Keratinocyte (primary cell): ENCODE measurements at regions not wholly inside any gene's neighbourhood (a gene's known extent, or its start where the extent isn't known, plus 50 kb on each side); places are given as distances from the start of the nearest gene placed in this dataset.

Source experiments
- DNase-seq: peaks from one replicate; pipeline ENCODE4 v3.0.0-alpha.2; 2011; ENCODE audit warnings: low read depth, missing footprints, low spot score
- FAIRE-seq: peaks from 2 replicates; lab custom pipeline; 2011; peaks lifted over from hg19 to GRCh38; lab: Jason Lieb, UNC
- H2AFZ ChIP-seq: 2 replicates; pipeline ENCODE4 v1.6.0; 2012; ENCODE audit warnings: low read length, control low read depth, inconsistent platforms; ENCODE audit not compliant: control insufficient read depth
- H3K27ac ChIP-seq: 2 replicates; pipeline ENCODE4 v1.5.1; 2011; ENCODE audit warnings: low read length; ENCODE audit not compliant: control insufficient read depth, insufficient read depth
- H3K27me3 ChIP-seq: 3 replicates; pipeline ENCODE4 v1.6.0; 2011; ENCODE audit warnings: low read length; ENCODE audit not compliant: control insufficient read depth, insufficient read depth; ENCODE audit errors: extremely low read depth
- H3K36me3 ChIP-seq, 2 experiments: 2 replicates in 1 of 2; 3 replicates in 1 of 2; pipeline ENCODE4 v1.5.1; 2011; ENCODE audit warnings: low read length in 2 of 2, mild to moderate bottlenecking in 1 of 2; ENCODE audit not compliant: control insufficient read depth in 2 of 2, insufficient read depth in 2 of 2; ENCODE audit errors: extremely low read depth in 1 of 2
- H3K4me1 ChIP-seq: 3 replicates; pipeline ENCODE4 v1.5.1; 2011; ENCODE audit warnings: low read length; ENCODE audit not compliant: control insufficient read depth, insufficient read depth; ENCODE audit errors: extremely low read depth
- H3K4me2 ChIP-seq: 3 replicates; pipeline ENCODE4 v1.6.0; 2011; ENCODE audit warnings: low read depth, low read length; ENCODE audit not compliant: control insufficient read depth, insufficient read depth; ENCODE audit errors: extremely low read depth
- H3K4me3 ChIP-seq, 3 experiments: fragments of 200-600 bp in 1 of 3; sonication (generic) in 1 of 3; 2 replicates in 2 of 3; 3 replicates in 1 of 3; pipeline ENCODE4 v1.5.1; 2011 to 2016; ENCODE audit warnings: low read length in 3 of 3, mild to moderate bottlenecking in 3 of 3, control low read depth in 2 of 3, inconsistent platforms in 1 of 3, low read depth in 1 of 3, mixed read lengths in 1 of 3, mixed run types in 1 of 3, moderate library complexity in 1 of 3; ENCODE audit not compliant: control insufficient read depth in 2 of 3, insufficient read depth in 2 of 3; ENCODE audit errors: extremely low read depth in 1 of 3
- H3K79me2 ChIP-seq: 2 replicates; pipeline ENCODE4 v1.6.0; 2012; ENCODE audit warnings: low read length; ENCODE audit not compliant: control insufficient read depth, insufficient read depth
- H3K9ac ChIP-seq: 3 replicates; pipeline ENCODE4 v1.6.0; 2011; ENCODE audit warnings: low read length; ENCODE audit not compliant: control insufficient read depth, insufficient read depth; ENCODE audit errors: extremely low read depth
- H3K9me1 ChIP-seq: 3 replicates; pipeline ENCODE4 v1.6.0; 2011; ENCODE audit warnings: low read length; ENCODE audit not compliant: control insufficient read depth, insufficient read depth; ENCODE audit errors: extremely low read depth
- H3K9me3 ChIP-seq: 2 replicates; pipeline ENCODE4 v1.5.1; 2012; ENCODE audit warnings: low read depth, low read length; ENCODE audit not compliant: control insufficient read depth
- H4K20me1 ChIP-seq: 3 replicates; pipeline ENCODE4 v1.6.0; 2011; ENCODE audit warnings: low read length; ENCODE audit not compliant: control insufficient read depth, insufficient read depth; ENCODE audit errors: extremely low read depth
- CTCF ChIP-seq, 3 experiments: IDR thresholded peaks in 1 of 3; conservative IDR thresholded peaks in 1 of 3; optimal IDR thresholded peaks in 1 of 3; 2 replicates in 2 of 3; 3 replicates in 1 of 3; pipeline versions ENCODE3 to v1.5.1; 2011; ENCODE audit warnings: low read length in 3 of 3, mild to moderate bottlenecking in 3 of 3, moderate library complexity in 2 of 3, control low read depth in 1 of 3, inconsistent platforms in 1 of 3; ENCODE audit not compliant: insufficient read depth in 2 of 3; ENCODE audit errors: extremely low read depth in 1 of 3
- EZH2 ChIP-seq: IDR thresholded peaks from one replicate; pipeline ENCODE4 v1.6.1; 2012; ENCODE audit warnings: inconsistent platforms, mild to moderate bottlenecking, low read length, moderate library complexity
- dilution Hi-C: fragments of 300-500 bp; cut with MboI; formaldehyde crosslinking; loops from one replicate; pipeline ENCODE4 v1.7.0; 2020; ENCODE audit warnings: low sequenced_read_pairs; ENCODE audit not compliant: extremely low pct_ligation_motif_present

GRCh38 chr16:87222335-87222734 is 94.9 kb downstream of the C16orf95 start:
- TF ChIP-seq EZH2 (no peak), CTCF (optimal IDR thresholded peaks at IDR 0.05 in 1 of 3, IDR thresholded peaks at IDR 0.05 in 1 of 3, conservative IDR thresholded peaks at IDR 0.05 in 1 of 3; ENCODE audit: extremely low read depth in 1 of 3, insufficient read depth in 2 of 3, low read length in 3 of 3) (no peak)
- Histone ChIP-seq H3K4me2 (no peak overlapping the region), H3K4me3 (no peak overlapping the region), H3K4me1 (no peaks in the 10 kb centered on the region), H3K9me3 (no peaks in the 10 kb centered on the region), H3K36me3 (no peaks in the 10 kb centered on the region), H4K20me1 (no peaks in the 10 kb centered on the region), H3K27ac (no peak overlapping the region), H2AFZ (no peak overlapping the region), H3K9me1 (no peaks in the 10 kb centered on the region), H3K79me2 (no peaks in the 10 kb centered on the region), H3K9ac (no peak overlapping the region), H3K27me3 (no peaks in the 10 kb centered on the region)
- FAIRE-seq (no peak), DNase-seq (no peak)
- dilution Hi-C loops = no loop called here

- DNase-seq = no peak
- dilution Hi-C loops = no loop called here
Measured at GRCh38 chr16:87223656-87224248, 93.4 kb downstream of the C16orf95 start.

More at GRCh38 chr16:87223656-87224248, 93.4 kb downstream of the C16orf95 start:
- Histone ChIP-seq H3K27ac (no peak overlapping the region), H3K27me3 (no peaks in the 10 kb centered on the region), H3K79me2 (no peaks in the 10 kb centered on the region), H4K20me1 (no peaks in the 10 kb centered on the region), H3K4me1 (no peaks in the 10 kb centered on the region), H3K9me1 (no peaks in the 10 kb centered on the region), H3K9ac (no peak overlapping the region), H3K36me3 (no peaks in the 10 kb centered on the region), H3K4me2 (no peak overlapping the region), H2AFZ (no peak overlapping the region), H3K9me3 (no peaks in the 10 kb centered on the region), H3K4me3 (no peak overlapping the region)
- FAIRE-seq = no peak
- TF ChIP-seq CTCF (optimal IDR thresholded peaks at IDR 0.05 in 1 of 3, IDR thresholded peaks at IDR 0.05 in 1 of 3, conservative IDR thresholded peaks at IDR 0.05 in 1 of 3; ENCODE audit: extremely low read depth in 1 of 3, insufficient read depth in 2 of 3, low read length in 3 of 3) (no peak), EZH2 (no peak)
